Thoracic aorta (tissue), 2 donors: ENCODE measurements at regions not wholly inside any gene's neighbourhood (a gene's known extent, or its start where the extent isn't known, plus 50 kb on each side); places are given as distances from the start of the nearest gene placed in this dataset.

Experiments
- ATAC-seq: fragments of 150-250 bp; one replicate; pipeline ENCODE4 v1.8.0; 2017; ENCODE audit warnings: low read depth; ENCODE audit not compliant: insufficient number of reproducible peaks, low FRiP score
- DNase-seq: peaks from one replicate; pipeline ENCODE4 v3.0.0-alpha.2; 2020; ENCODE audit warnings: low spot score
- H3K27ac ChIP-seq, 2 donors: fragments of 200-600 bp; sonication (generic); 1 replicate in 1 of 2; 2 replicates in 1 of 2; pipeline ENCODE4 v1.5.1; 2016; ENCODE audit warnings: mild to moderate bottlenecking in 2 of 2, moderate library complexity in 2 of 2
- H3K27me3 ChIP-seq: fragments of 200-600 bp; sonication (generic); replicated peaks from 2 replicates; pipeline ENCODE4 v1.6.0; 2016; ENCODE audit warnings: mild to moderate bottlenecking; ENCODE audit not compliant: insufficient read depth
- H3K36me3 ChIP-seq: fragments of 200-600 bp; sonication (generic); one replicate; pipeline ENCODE4 v1.5.1; 2016
- H3K4me1 ChIP-seq, 2 donors: fragments of 200-600 bp; sonication (generic); 1 replicate in 1 of 2; 2 replicates in 1 of 2; pipeline versions ENCODE4 v1.5.1 to v1.6.0; 2016; ENCODE audit warnings: low read depth in 2 of 2, mild to moderate bottlenecking in 1 of 2; ENCODE audit not compliant: control insufficient read depth in 1 of 2
- H3K4me3 ChIP-seq: fragments of 200-600 bp; sonication (generic); 2 replicates; pipeline ENCODE4 v1.5.1; 2016; ENCODE audit warnings: mild to moderate bottlenecking
- H3K9me3 ChIP-seq: fragments of 200-600 bp; sonication (generic); 2 replicates; pipeline ENCODE4 v1.5.1; 2016
- TF ChIP-seq, protein P1 (sequence below): fragments of 200-600 bp; sonication (generic); IDR thresholded peaks from one replicate; pipeline ENCODE4 v1.5.1; 2019; ENCODE audit warnings: antibody characterized with exemption

DNA sequence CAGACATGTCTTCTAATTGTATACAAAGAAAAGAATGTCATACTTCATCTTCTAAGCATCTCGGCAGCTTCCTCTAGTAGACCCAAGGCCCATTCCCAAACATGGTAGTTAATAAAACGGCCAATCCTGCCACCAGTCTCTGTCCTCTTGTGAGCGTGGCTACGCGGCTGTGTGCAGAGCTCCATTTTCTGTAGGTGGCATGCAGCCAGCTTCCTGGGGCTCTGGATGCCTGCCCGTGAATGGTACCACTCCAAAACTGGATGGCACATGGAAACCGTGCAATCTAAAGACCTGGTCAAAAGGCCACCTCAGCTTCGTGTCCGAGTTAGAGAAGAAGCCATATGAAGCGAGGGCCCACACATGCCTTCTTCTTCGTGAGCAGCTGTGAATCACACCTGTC is 110.7 kb downstream of the SIPA1L2 start:
- Histone ChIP-seq H3K27me3 (no peaks in the 10 kb centered on the region), H3K4me3 (no peak overlapping the region), H3K36me3 (no peaks in the 10 kb centered on the region), H3K9me3 (no peaks in the 10 kb centered on the region), H3K4me1 (no peaks in the 10 kb centered on the region), H3K27ac (no peak overlapping the region)
- ATAC-seq (no peak), DNase-seq (no peak)
- TF ChIP-seq, protein P1, sequence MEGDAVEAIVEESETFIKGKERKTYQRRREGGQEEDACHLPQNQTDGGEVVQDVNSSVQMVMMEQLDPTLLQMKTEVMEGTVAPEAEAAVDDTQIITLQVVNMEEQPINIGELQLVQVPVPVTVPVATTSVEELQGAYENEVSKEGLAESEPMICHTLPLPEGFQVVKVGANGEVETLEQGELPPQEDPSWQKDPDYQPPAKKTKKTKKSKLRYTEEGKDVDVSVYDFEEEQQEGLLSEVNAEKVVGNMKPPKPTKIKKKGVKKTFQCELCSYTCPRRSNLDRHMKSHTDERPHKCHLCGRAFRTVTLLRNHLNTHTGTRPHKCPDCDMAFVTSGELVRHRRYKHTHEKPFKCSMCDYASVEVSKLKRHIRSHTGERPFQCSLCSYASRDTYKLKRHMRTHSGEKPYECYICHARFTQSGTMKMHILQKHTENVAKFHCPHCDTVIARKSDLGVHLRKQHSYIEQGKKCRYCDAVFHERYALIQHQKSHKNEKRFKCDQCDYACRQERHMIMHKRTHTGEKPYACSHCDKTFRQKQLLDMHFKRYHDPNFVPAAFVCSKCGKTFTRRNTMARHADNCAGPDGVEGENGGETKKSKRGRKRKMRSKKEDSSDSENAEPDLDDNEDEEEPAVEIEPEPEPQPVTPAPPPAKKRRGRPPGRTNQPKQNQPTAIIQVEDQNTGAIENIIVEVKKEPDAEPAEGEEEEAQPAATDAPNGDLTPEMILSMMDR: no peak

DNA sequence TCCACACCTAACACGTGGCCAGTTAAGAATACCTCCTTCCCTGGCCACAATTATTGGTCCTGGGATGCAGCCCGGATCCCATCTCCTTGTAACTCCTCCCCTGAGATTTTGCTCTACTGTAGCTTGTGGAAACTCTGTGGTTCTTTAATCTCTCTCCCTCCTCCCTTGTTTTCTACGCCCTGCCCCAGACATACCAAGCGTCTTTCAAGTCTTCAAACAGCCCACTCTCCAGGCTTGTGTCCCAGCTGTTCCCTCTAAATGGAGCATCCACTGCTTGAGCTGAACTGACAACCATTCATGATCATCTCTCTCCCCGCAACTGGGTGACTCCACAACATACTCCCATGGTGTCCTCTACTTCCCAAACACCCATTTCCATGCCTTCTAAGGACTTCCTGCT is 111.6 kb downstream of the SIPA1L2 start:
- Histone ChIP-seq H3K36me3 (no peaks in the 10 kb centered on the region), H3K9me3 (no peaks in the 10 kb centered on the region), H3K4me3 (no peak overlapping the region), H3K27ac (no peak overlapping the region), H3K4me1 (no peaks in the 10 kb centered on the region), H3K27me3 (no peaks in the 10 kb centered on the region)
- no peak for ATAC-seq
- DNase-seq: no peak
- TF ChIP-seq, protein P1: no peak

DNA sequence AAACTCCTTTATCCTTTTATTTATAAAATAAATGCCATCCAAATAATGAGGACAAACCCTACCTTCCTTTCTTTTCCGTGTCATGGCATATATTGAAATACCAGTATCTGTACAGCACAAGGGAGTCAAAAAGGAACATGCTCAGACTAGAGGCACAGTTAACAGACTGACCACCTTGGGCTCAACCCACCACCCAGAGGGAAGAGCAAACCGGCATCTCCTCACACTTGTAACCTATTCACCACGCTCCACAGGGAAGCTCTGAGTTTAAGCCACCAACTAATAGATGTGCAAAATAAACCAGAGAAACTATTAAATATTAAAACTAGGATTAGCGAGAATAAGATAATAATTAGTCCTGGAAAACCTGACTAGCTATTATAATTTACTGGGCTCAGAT is 112.7 kb downstream of the SIPA1L2 start:
- Histone ChIP-seq H3K27ac (no peak overlapping the region), H3K4me1 (no peaks in the 10 kb centered on the region), H3K9me3 (no peaks in the 10 kb centered on the region), H3K36me3 (no peaks in the 10 kb centered on the region), H3K4me3 (no peak overlapping the region), H3K27me3 (no peaks in the 10 kb centered on the region)
- ATAC-seq (no peak), DNase-seq (no peak)
- TF ChIP-seq, protein P1: no peak

DNA sequence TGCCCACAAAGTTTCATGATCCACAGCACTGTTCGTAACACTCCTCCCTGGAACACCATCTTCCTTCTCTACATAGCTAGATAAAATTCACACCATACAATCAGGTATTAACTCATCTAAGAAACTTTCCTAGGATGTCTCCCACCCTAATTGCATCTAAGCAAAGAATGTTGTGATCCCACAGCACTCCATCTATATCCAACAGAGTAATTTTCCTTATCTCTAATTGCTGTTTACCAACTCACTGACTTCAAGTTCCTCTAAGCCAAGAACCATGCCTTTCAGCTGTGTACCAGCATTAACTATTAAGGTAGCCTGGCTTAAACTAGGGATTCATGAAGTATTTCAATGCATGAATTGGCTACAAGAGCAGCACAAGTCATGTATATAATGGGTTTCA is 114.2 kb downstream of the SIPA1L2 start:
- TF ChIP-seq, protein P1: no peak
- no peak for ATAC-seq

DNA sequence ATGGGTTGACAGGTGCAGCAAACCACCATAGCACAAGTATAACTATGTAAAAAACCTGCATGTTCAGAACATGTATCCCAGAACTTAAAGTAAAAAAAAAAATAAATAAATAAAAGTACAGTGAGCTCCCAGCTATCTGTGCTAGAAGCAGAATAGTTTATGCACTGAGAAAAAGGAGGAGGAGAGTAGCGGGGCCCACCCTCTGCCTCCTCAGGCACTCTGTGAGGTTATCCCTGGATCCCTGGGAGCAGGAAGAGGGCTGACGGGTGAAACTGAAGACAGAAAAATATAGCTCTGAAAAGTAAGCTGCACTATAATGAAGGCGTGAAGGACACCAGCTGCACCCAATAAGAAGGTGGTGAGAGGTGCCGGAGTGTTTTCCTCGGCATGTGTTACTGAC is 117.2 kb downstream of the SIPA1L2 start:
- Histone ChIP-seq H3K4me1 (no peaks in the 10 kb centered on the region), H3K9me3 (no peaks in the 10 kb centered on the region), H3K27me3 (no peaks in the 10 kb centered on the region), H3K27ac (no peak overlapping the region), H3K36me3 (no peaks in the 10 kb centered on the region), H3K4me3 (no peak overlapping the region)
- ATAC-seq (no peak), DNase-seq (no peak)
- TF ChIP-seq, protein P1: no peak

More for the DNA sequence above, 114.2 kb downstream of the SIPA1L2 start:
- Histone ChIP-seq H3K9me3 (no peaks in the 10 kb centered on the region), H3K4me3 (no peak overlapping the region), H3K36me3 (no peaks in the 10 kb centered on the region), H3K4me1 (no peaks in the 10 kb centered on the region), H3K27ac (no peak overlapping the region), H3K27me3 (no peaks in the 10 kb centered on the region)
- no peak for DNase-seq
